GM21367 (cell line): ENCODE measurements at regions not wholly inside any gene's neighbourhood (a gene's known extent, or its start where the extent isn't known, plus 50 kb on each side); places are given as distances from the start of the nearest gene placed in this dataset.
"Not testable (repeated sequence)": the region's sequence is repeated elsewhere in the genome, so short reads cannot be mapped to it uniquely, and the experiment has no call there.

ENCODE experiments used
- ATAC-seq: cut with Tn5 transposase; IDR thresholded peaks from one replicate; pipeline ENCODE4 v1.9.1; 2021; ENCODE audit not compliant: unreplicated experiment

DNA sequence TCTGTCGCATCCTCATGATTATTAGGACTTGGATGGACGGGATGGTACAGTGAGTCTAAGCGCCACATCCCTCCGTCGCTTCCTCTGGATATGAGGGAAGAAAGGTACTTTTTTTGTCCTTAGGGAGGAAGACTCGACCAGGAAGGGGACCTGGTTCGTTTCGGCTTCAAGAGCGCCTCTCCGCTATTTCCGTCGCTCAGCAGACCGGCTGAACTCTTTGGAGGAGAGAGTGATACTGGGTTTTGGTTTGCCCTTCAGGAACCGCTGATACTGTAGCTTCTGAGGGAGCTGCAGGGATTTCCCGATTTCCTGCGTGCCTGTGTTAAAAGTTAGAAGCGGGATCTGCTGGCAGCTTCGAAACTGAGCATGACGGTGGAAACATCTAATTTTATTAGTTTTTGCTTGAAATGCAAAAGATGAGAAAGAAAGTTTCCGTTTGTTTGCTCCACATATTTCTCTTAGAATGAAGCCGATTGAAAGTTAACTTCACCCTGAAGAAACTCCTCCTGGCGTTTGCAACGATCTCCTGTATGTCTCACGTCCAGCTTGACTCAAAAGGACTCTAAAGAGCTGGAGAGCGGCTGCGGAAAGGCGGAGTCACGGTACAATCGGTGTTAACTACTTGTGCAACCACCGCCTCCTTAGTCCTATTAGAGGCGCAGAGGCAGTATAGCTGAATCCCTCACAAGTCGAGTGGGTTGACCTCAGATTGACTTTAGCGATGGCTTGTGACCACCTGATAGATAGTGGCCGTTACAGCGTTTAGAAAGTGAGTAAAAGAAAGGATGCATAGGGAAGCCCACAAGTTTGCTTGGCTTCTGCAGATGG is 129.4 kb downstream of the TRIM27 start:
- ATAC-seq = no peak

DNA sequence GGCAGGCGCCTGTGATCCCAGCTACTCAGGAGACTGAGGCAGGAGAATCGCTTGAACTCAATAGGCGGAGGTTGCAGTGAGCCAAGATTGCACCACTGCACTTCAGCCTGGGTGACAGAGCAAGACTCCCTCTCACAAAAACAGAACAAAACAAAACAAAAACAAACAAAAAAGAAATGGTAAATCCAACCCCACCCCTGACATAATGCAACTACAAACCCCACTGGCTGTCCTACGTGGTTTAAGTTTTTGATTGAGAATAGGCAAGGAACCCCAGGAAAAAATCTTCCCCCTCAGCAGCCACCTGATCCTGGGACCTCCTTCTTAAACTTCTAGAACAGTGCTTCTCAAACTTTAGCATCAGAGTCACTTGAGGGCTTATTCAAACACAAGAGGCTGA is 123.1 kb downstream of the TRIM27 start:
- ATAC-seq = not testable (repeated sequence)

DNA sequence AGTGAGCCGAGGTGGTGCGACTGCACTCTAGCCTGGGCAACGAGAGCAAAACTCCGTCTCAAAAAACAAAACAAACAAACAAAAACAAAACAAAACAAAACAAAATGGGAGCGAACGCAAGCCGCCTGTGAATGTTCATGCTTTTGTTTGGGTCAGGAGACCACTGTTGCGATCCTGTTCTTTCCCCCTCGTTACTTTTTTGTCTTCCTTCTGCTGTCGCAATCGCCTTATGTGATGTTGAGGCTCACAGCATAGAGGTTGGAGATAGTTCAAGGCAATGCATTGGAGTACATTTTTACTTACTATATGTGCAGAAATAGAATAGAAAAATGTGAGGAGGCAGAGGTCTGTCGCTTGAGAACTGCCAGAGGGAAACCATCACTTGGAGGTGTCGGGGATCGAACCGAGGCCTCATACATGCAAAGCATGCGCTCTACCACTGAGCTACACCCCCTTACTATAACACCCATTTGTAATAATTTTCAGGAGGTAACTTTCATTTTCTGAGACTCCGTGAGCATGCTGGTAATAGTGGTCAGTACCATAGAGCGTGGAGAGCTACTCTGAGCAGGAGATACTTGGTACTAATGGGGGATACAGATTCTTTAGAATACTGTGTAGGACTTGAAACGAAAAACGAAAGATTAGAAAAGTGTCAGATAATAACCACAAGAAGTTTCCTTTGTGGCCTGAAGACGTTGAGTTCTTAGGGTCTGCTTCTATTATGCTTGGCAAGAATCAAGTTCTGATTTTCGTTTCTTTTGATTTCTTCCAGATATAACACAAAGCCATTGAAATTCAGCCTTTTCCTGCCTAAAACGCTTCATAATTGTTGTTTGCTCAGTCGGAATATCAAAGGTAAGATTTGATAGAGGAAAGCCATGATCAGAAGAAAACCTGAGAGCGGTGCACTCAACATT is 121.1 kb downstream of the TRIM27 start:
- no peak for ATAC-seq

DNA sequence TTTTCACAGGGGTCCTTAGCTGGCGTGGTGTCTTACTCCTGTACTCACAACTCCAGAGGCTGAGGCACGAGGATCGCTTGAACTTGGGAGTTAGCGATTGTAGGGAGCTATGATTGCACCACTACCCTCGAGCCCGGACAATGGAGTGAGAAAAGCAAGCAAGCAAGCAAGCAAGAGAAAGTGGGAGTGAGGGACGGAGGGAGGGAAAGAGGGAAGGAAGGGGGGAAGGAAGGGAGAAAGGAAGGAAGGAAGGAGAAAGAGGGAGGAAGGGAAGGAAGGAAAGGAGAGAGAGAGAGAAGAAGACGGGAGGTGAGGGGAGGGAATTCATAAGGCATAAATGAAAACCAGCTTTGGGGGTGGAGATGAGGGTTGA is 120.5 kb downstream of the TRIM27 start:
- no peak for ATAC-seq

DNA sequence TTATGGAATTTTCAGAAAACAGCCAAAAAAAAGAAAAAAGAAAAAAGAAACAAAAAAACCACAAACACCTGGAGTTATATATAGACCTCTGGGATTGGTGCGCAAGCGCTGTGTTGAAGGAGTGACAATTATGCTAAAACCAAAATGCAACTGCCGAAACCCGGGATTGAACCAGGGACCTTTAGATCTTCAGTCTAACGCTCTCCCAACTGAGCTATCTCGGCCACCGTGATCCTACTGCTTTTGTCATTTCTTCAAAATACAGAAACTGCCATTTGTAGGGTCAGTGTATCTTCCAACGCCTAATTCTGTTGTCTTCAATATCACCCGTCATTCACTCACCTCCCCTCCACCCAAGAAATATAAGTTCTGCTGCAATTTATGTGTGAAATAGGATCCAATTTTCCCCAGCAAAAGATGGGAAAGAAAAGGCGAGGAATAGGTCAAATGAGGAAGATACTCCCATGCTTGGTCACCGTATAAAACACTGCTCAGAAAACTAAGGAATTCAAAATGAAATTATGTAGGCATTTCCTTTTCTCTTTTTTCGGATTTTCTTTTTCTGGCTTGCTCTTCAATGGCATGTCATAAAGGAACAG is 116.0 kb downstream of the TRIM27 start:
- no peak for ATAC-seq

DNA sequence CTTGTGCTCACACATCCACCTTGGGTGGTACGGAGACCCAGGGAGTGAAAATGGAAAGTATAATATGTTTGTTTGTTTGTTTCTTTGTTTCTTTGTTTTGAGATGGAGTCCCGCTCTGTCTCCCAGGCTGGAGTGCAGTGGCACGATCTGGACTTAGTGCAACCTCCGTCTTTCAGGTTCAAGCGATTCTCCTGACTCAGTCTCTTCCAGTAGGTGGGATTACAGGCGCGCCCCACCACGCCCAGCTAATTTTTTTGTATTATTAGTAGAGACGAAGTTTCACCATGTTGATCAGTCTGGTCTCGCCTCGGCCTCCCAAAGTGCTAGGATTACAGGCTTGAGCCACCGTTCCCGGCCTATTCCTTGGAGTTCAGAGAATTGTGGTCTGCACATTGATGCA is 115.4 kb downstream of the TRIM27 start:
- no peak for ATAC-seq

DNA sequence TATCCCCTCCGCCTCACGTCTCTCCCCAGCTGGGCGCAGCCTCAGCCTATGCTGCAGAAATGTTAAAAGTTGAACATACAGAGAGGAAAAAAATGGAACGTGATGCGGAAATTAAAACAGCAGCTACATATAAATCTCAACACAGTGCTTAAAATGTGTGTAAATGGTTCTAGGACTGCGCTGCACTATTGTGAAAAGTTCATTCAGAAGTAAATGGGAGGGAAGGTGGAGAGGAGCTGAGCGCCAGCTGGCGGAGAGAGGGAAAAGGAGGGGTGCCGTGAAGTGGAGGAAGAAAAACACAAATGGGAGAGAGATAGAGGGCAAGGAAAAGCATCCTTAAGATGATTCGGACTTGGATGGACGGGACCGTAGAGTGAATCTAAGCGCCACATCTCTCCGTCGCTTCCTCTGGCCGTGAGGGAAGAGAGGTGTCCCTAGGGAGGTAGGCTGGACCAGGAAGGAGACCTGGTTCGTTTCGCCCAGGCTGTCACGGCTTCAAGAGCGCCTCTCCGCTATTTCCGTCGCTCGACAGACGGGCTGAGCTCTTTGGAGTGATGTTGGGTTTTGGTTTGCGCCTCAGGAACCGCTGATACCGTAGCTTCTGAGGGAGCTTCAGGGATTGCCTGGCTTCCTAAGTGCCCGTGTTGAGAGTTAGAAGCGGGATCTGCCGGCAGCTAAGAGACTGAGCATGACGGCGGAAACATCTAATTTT is 113.7 kb downstream of the TRIM27 start:
- ATAC-seq = no peak

DNA sequence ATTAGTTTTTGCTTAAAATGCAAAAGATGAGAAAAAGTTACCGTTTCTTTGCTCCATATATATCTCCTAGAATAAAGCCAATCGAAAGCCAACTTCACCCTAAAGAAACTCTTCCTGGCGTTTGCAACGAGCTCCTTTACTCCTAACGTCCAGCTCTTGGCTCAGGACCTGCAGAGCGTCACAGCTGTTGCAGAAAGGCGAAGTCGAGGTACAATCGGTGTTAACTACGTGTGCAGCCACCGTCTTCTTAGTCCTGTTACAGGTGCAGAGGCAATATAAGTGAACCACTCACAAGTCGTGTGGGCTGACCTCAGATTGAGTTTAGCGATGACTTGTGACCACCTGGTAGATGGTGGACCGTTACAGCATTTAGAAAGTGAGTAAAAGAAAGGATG is 113.1 kb downstream of the TRIM27 start:
- no peak for ATAC-seq

DNA sequence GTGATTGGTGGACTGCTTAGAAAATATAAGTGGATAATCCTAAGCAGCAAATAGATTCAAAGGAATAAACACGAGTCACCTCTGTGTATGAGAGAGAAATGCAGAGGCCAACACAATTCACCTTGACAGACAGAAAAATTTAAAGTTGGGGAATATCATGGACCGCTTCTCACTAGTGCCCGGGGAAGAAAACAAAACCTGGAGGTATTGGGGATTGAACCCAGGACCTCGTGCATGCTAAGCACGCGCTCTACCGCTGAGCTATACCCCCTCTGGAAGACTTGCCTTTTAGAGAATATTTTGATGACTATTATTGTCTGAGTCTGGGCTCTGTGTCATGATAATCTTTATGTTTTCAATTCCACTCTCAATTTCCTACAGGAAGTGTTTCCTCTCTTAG is 111.9 kb downstream of the TRIM27 start:
- ATAC-seq = no peak

DNA sequence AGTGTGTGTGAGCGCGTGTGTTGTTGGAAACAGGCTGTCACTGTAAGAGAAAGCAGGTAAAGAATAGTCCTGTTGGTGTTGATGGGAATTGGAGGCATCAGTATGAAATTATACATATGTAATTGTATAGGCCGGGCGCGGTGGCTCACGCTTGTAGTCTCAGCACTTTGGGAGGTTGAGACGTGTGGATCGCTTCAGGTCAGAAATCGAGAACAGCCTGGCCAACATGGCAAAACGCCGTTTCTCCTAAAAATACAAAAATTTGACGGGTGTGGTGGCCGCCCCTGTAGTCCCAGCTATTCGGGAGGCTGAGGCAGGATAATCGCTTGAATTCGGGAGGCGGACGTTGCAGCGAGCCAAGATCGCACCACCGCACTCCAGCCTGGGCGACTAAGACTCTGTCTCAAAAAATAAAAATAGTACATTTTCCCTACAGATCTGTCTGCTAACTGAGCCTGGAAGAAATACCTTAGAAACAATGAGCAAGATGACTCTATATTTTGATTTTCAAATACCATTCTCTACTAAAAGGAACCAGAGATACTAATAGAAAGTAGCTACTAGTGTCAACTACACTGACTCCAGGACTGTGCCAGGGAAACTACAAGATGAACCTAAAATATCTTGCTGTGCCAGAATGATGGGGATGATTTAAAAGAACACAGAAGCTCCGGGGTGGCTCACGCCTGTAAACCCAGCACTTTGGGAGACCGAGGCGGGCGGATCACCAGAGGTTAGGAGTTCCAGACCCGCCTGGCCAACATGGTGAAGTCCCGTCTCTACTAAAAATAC is 110.8 kb downstream of the TRIM27 start:
- ATAC-seq = no peak

DNA sequence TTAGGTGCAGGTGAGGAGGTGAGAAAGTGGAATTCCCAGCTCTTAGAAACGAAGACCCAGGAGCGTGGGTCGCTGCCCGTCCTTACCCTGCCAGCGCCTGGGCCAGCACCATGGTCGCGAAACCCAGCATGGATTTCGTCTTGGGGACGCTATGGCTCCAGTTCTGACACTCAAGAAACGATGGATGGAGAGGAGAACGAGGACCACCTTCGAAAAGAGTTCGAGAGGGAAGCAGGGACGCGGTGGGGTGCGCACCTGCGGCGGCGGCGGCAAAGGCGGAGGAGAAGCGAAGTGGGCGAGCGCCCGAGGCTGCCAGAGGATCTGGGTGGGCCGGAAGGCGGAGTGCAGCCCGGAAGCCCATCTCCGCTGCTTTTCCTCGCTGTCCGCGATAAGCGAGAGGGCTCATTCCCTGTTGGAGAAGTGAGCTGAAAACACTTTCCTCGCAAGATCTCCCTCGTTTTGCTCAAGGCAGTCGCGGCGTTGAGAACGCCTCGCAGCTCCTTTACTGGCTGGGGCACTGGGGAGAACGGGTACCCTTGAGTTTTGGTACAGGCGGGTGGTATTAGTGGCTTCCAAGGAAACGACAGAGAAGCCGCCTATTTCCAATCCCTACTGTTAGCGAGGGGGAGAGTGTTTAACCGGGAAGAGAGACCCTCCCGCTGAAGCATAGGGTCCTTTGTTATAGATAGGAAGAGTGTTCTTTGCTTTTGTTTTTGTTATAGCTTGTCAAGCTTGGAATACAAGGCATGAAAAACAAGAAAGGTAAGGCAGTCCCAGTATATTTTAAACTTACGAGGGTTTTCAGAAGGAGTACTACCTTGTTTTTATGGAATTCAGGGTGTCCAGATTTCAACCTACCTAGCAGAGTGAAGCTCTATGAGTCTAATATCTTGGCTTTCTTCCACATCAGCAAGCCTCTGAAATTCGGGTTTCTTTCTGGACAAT is 109.5 kb downstream of the TRIM27 start:
- ATAC-seq = no peak

DNA sequence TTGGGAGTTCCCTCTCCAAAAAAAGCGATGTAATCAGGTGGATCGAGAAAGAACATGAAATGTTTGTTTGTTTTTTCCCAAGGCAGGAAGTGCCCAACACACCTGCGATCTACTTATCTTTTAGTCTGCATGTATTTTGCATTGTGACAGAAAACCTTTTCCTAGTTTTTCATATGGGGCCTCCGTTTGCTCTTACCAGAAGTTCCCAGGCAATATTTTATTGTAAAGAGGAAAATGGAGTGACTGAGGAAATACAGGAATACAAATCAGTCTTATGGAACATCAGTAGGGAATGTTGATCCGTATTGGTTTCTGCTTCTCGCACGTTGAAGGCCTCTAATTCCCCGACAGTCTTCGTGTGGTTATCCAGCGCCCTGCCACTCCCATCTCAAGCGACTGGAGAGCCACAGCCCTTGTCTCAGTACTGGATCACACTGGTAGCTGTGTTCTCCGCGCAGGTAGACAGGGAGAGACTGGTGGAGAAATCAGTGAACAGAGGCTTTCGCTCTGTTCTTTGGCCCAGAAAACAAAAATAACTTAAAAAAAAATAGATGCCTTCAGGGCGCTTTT is 107.4 kb downstream of the TRIM27 start:
- ATAC-seq = no peak

DNA sequence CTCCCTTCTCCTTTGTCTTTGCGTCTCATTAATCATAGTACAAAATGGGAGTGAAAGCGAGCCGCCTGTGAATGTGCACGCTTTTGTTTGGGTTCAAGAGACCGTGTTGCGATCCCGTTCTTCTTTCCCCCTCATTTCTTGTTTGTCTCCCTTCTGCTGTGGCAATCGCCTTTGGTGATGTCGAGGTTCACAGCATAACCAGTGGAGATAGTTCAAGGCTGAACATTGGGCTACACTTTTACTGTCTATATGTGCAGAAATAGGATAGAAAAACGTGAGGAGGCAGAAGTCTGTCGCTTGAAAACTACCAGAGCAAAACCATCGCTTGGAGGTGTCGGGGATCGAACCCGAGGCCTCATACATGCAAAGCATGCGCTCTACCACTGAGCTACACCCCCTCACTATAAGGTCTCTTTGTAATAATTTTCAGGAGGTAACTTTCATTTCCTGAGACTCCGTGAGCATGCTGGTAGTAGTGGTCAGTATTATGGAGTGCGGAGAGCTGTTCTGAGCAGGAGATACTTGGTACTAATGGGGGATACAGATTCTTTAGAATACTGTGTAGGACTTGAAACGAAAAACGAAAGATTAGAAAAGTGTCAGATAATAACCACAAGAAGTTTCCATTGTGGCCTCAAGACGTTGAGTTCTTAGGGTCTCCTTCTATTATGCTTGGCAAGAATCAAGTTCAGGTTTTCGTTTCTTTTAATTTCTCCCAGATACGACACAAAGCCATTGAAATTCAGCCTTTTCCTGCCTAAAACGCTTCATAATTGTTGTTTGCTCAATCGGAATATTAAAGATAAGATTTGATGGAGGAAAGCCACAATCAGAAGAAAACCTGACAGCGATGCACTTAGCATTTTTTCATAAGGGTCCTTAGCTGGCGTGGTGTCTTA is 106.6 kb downstream of the TRIM27 start:
- ATAC-seq = no peak

DNA sequence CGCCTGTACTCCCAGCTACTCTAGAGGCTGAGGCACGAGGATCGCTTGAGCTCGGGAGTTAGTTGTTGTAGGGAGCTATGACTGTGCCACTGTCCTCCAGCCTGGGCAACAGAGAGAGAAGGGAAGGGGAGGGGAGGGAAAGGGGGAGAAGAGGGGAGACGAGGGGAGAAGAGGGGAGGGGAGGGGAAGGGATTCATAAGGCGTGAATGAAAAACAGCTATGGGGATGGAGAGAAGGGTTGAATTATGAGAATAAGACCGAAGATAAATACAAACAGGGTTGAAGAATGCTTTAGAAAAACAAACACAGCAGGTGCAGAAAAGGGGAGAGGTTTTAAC is 106.0 kb downstream of the TRIM27 start:
- ATAC-seq = no peak

DNA sequence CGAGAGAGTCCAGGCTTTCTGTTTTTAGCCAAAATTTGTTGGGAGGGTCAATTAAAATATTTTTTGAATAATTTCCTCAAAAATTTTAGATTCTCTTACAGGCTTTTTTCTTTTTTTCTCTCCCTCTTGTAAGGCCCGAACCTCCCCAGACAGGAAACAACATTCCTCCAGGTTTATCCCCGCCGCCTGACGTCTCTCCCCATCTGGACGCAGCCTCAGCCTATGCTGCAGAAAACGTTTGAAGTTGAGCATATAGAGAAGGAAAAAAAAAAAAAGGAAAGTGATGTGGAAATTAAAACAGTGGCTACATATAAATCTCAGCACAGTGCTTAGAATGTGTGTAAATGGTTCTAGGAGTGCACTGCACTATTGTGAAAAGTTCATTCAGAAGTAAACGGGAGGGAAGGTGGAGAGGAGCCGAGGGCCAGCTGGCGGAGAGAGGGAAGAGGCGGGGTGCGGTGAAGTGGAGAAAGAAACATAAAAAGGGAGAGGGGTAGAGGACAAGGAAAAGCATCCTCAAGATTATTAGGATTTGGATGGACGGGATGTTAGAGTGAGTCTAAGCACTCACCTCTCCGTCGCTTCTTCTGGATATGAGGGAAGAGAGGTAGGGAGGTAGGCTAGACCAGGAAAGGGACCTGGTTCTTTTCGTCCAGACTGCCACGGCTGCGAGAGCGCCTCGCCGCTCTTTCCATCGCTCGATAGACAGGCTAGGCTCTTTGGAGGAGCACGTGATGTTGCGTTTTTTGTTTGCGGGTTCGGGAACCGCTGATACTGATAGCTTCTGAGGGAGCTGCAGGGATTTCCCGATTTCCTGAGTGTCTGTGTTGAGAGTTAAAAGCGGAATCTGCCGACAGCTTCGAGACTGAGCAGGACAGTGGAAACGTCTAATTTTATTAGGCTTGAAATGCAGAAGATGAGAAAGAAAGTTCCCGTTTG is 98.7 kb downstream of the TRIM27 start:
- ATAC-seq = no peak

DNA sequence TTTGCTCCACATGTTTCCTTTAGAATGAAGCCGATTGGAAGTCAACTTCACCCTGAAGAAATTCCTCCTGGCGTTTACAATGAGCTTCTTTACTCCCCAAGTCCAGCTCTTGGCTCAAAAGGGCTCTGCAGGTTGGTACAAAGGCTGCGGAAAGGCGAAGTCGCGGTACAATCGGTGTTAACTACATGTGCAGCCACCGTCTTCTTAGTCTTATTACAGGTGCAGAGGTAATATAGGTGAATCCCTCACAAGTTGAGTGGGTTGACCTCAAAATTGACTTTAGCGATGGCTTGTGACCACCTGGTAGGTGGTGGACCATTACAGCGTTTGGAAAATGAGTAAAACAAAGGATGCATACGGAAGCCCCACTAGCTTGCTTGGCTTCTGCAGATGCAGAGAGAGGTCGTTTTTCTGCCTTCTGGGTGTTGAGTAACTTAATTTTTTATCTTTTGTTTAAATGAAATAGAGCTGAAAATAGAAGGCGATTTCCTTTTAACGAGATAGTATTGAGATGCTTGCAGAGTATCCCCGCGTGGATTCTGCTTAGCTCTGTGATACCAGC is 98.0 kb downstream of the TRIM27 start:
- ATAC-seq = no peak

DNA sequence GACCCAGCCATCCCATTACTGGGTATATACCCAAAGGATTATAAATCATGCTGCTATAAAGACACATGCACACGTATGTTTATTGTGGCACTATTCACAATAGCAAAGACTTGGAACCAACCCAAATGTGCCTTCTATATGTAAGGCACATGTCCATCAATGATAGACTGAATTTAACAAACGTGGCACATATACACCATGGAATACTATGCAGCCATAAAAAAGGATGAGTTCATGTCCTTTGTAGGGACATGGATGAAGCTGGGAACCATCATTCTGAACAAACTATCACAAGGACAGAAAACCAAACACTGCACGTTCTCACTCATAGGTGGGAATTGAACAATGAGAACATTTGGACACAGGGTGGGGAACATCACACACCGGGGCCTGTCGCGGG is 92.1 kb downstream of the TRIM27 start:
- not testable (repeated sequence) for ATAC-seq
